Osteoblast (primary cell): ENCODE measurements at regions not wholly inside any gene's neighbourhood (a gene's known extent, or its start where the extent isn't known, plus 50 kb on each side); places are given as distances from the start of the nearest gene placed in this dataset.
"Not testable (repeated sequence)": the region's sequence is repeated elsewhere in the genome, so short reads cannot be mapped to it uniquely, and the experiment has no call there.

Experiments
- DNase-seq: peaks from one replicate; pipeline ENCODE4 v3.0.0; 2011; ENCODE audit warnings: low spot score, mixed read lengths; ENCODE audit not compliant: insufficient read length; ENCODE audit errors: missing footprints
- H2AFZ ChIP-seq: 2 replicates; pipeline ENCODE4 v1.6.0; 2011; ENCODE audit warnings: mild to moderate bottlenecking, low read length
- H3K27ac ChIP-seq: 2 replicates; pipeline ENCODE4 v1.5.1; 2011; ENCODE audit warnings: mild to moderate bottlenecking, low read depth, low read length, moderate library complexity
- H3K27me3 ChIP-seq: 2 replicates; pipeline ENCODE4 v1.6.0; 2012; ENCODE audit warnings: mild to moderate bottlenecking, control low read depth, inconsistent platforms, low read length, moderate library complexity; ENCODE audit not compliant: insufficient read depth
- H3K36me3 ChIP-seq: 2 replicates; pipeline ENCODE4 v1.5.1; 2011; ENCODE audit warnings: mild to moderate bottlenecking, low read length, control low read depth, moderate library complexity; ENCODE audit not compliant: insufficient read depth
- H3K4me1 ChIP-seq: 2 replicates; pipeline ENCODE4 v1.5.1; 2011; ENCODE audit warnings: mild to moderate bottlenecking, low read length, control low read depth, moderate library complexity; ENCODE audit not compliant: insufficient read depth
- H3K4me2 ChIP-seq: 2 replicates; pipeline ENCODE4 v1.6.0; 2011; ENCODE audit warnings: mild to moderate bottlenecking, low read length; ENCODE audit not compliant: insufficient read depth
- H3K4me3 ChIP-seq: fragments of 200-600 bp; sonication (generic); 3 replicates; pipeline ENCODE4 v1.5.1; 2012; ENCODE audit warnings: mild to moderate bottlenecking, low read length, inconsistent platforms; ENCODE audit not compliant: insufficient read depth
- H3K79me2 ChIP-seq: 2 replicates; pipeline ENCODE4 v1.6.0; 2012; ENCODE audit warnings: mild to moderate bottlenecking, low read length, control low read depth, inconsistent platforms; ENCODE audit not compliant: insufficient read depth
- H3K9me3 ChIP-seq: 2 replicates; pipeline ENCODE4 v1.5.1; 2011; ENCODE audit warnings: low read depth, low read length, control low read depth
- H4K20me1 ChIP-seq: 2 replicates; pipeline ENCODE4 v1.6.0; 2012; ENCODE audit warnings: mild to moderate bottlenecking, low read length, control low read depth; ENCODE audit not compliant: insufficient read depth
- CTCF ChIP-seq: IDR thresholded peaks from 2 replicates; pipeline ENCODE4 v1.5.1; 2011; ENCODE audit warnings: mild to moderate bottlenecking, low read depth, low read length, moderate library complexity; ENCODE audit errors: extremely low read depth

- Histone ChIP-seq H3K79me2 (no peaks in the 10 kb centered on the region), H3K4me1 (no peaks in the 10 kb centered on the region), H3K36me3 (no peaks in the 10 kb centered on the region), H3K27ac (no peak overlapping the region), H3K27me3 (no peaks in the 10 kb centered on the region), H3K4me3 (no peak overlapping the region), H3K9me3 (peaks cover 4% of the 10 kb centered on the region), H4K20me1 (no peaks in the 10 kb centered on the region), H2AFZ (no peak overlapping the region), H3K4me2 (no peak overlapping the region)
- DNase-seq, result no peak
- no peak for TF ChIP-seq CTCF
Observed at GRCh38 chr9:102244916-102245315, 506.5 kb upstream of the GRIN3A start.

- H2AFZ ChIP-seq, result no peak overlapping the region
- DNase-seq, result no peak
- H3K4me3 ChIP-seq, result no peak overlapping the region
- no peaks in the 10 kb centered on the region for H3K4me1 ChIP-seq
- no peak for TF ChIP-seq CTCF
- no peaks in the 10 kb centered on the region for H3K27me3 ChIP-seq
- no peaks in the 10 kb centered on the region for H3K36me3 ChIP-seq
- H4K20me1 ChIP-seq, result no peaks in the 10 kb centered on the region
- H3K4me2 ChIP-seq, result no peak overlapping the region
- H3K9me3 ChIP-seq, result no peaks in the 10 kb centered on the region
- H3K27ac ChIP-seq, result no peak overlapping the region
- H3K79me2 ChIP-seq, result no peaks in the 10 kb centered on the region
Observed at GRCh38 chr9:102237520-102237919, 499.1 kb upstream of the GRIN3A start.

GRCh38 chr9:102237094-102237493 is 498.6 kb upstream of the GRIN3A start:
- Histone ChIP-seq H3K79me2 (no peaks in the 10 kb centered on the region), H3K4me2 (no peak overlapping the region), H2AFZ (no peak overlapping the region), H3K9me3 (no peaks in the 10 kb centered on the region), H3K27me3 (no peaks in the 10 kb centered on the region), H3K36me3 (no peaks in the 10 kb centered on the region), H3K4me3 (no peak overlapping the region), H3K27ac (no peak overlapping the region), H3K4me1 (no peaks in the 10 kb centered on the region), H4K20me1 (no peaks in the 10 kb centered on the region)
- no peak for TF ChIP-seq CTCF
- DNase-seq, result no peak

GRCh38 chr9:102227416-102227815 is 489.0 kb upstream of the GRIN3A start:
- H3K36me3 ChIP-seq, H4K20me1 ChIP-seq, H3K27ac ChIP-seq, H3K4me2 ChIP-seq, H3K4me1 ChIP-seq, H3K9me3 ChIP-seq, H3K27me3 ChIP-seq, H3K4me3 ChIP-seq, H2AFZ ChIP-seq, DNase-seq, H3K79me2 ChIP-seq: not testable (repeated sequence)
